ENCODE measurements at regions not wholly inside any gene's neighbourhood (a gene's known extent, or its start where the extent isn't known, plus 50 kb on each side); places are given as distances from the start of the nearest gene placed in this dataset.
A peak's percentile ranks its signal among the peaks of the same experiment; 100 is the strongest.

GRCh38 chr13:40247845-40248244 is 418.6 kb downstream of the FOXO1 start:
- DNase-seq (ENCODE audit: low spot score): no peak

GRCh38 chr13:40251343-40252032 is 415.0 kb downstream of the FOXO1 start:
- no peak for DNase-seq (ENCODE audit: low spot score)

GRCh38 chr13:40252241-40252640 is 414.2 kb downstream of the FOXO1 start:
- DNase-seq (ENCODE audit: low spot score): no peak

- DNase-seq (ENCODE audit: low spot score): no peak
Observed at GRCh38 chr13:40252676-40253075, 413.8 kb downstream of the FOXO1 start.

- DNase-seq (ENCODE audit: low spot score): peak; percentile 33
Observed at GRCh38 chr13:40254394-40254793, 412.0 kb downstream of the FOXO1 start.

- no peak for DNase-seq (ENCODE audit: low spot score)
Observed at GRCh38 chr13:40255551-40255950, 410.9 kb downstream of the FOXO1 start.

- no peak for DNase-seq (ENCODE audit: low spot score)
Observed at GRCh38 chr13:40259899-40260298, 406.5 kb downstream of the FOXO1 start.

GRCh38 chr13:40261336-40261735 is 405.1 kb downstream of the FOXO1 start:
- DNase-seq (ENCODE audit: low spot score): no peak

- no peak for DNase-seq (ENCODE audit: low spot score)
Observed at GRCh38 chr13:40261947-40262346, 404.5 kb downstream of the FOXO1 start.

- no peak for DNase-seq (ENCODE audit: low spot score)
Observed at GRCh38 chr13:40269086-40269485, 397.4 kb downstream of the FOXO1 start.

- no peak for DNase-seq (ENCODE audit: low spot score)
Observed at GRCh38 chr13:40270726-40271125, 395.7 kb downstream of the FOXO1 start.

GRCh38 chr13:40271271-40271885 is 395.1 kb downstream of the FOXO1 start:
- DNase-seq (ENCODE audit: low spot score): no peak

- peak; percentile 90 for DNase-seq (ENCODE audit: low spot score)
Observed at GRCh38 chr13:40271931-40272775, 394.3 kb downstream of the FOXO1 start.

GRCh38 chr13:40272776-40273139 is 393.7 kb downstream of the FOXO1 start:
- no peak for DNase-seq (ENCODE audit: low spot score)

- DNase-seq (ENCODE audit: low spot score): no peak
Observed at GRCh38 chr13:40273253-40274025, 393.0 kb downstream of the FOXO1 start.

- DNase-seq (ENCODE audit: low spot score): no peak
Observed at GRCh38 chr13:40274103-40274502, 392.3 kb downstream of the FOXO1 start.

- peak; percentile 42 for DNase-seq (ENCODE audit: low spot score)
Observed at GRCh38 chr13:40275155-40275554, 391.3 kb downstream of the FOXO1 start.

- DNase-seq (ENCODE audit: low spot score): peak; percentile 15
Observed at GRCh38 chr13:40275636-40276035, 390.8 kb downstream of the FOXO1 start.

GRCh38 chr13:40283666-40284065 is 382.8 kb downstream of the FOXO1 start:
- DNase-seq (ENCODE audit: low spot score): no peak

- DNase-seq (ENCODE audit: low spot score): no peak
Observed at GRCh38 chr13:40285634-40286033, 380.8 kb downstream of the FOXO1 start.

GRCh38 chr13:40287428-40287827 is 379.0 kb downstream of the FOXO1 start:
- DNase-seq (ENCODE audit: low spot score): no peak

GRCh38 chr13:40288259-40288658 is 378.2 kb downstream of the FOXO1 start:
- DNase-seq (ENCODE audit: low spot score): no peak
